HuH-7.5 (cell line): ENCODE measurements at regions not wholly inside any gene's neighbourhood (a gene's known extent, or its start where the extent isn't known, plus 50 kb on each side); places are given as distances from the start of the nearest gene placed in this dataset.
"Not testable (repeated sequence)": the region's sequence is repeated elsewhere in the genome, so short reads cannot be mapped to it uniquely, and the experiment has no call there.

Experiments used
- DNase-seq: peaks from one replicate; pipeline ENCODE4 v3.0.0; 2011; ENCODE audit warnings: low spot score

DNA sequence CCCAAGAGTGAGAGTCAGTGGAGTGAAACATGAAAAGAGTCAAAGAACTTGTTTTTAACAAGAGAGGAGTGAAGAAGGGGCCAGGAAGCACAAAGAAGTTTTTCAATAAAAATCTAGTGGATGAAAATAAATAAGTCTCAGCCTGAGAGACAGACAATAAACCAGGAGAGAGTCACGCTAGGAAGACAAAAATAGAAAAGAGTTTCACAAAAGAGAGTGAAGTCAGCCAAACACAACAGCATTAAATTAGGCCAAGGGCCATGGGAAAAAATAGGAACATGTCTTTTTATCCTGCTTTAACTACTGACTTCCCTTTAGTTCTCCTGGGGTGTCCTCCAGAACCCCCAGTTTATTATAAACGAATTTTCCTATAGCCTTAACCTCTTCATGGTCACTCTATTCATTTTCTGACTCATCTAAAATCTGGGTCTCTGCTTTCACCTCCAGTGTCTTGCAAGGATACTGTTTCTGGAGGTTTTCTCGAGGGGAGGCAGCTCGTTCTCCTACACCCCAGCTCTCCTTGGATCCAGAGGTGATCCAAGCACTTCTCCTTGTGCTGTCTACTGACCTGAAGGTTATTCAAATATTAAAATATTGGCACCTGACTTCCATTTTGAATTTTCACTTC is 571.5 kb upstream of the PPP2R3A start:
- no peak for DNase-seq

DNA sequence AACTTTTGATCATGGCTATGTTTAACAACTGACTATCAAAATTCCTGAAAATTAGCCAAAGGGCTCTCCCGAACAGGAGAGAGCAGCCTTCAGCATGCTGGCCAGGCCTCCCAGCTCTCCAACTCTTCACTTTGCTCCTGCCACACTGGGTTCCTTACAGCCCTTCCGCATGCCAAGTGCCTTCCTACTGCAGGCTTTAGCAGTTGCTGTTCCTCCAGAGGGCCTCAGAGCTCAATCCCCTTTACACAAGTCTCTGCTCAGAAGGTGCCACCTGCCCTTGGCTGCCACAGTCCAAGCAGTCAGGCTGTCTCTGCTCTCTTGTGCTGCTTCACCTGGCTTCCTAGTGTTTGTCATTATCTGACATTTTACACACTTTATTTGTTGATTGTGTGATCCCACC is 553.1 kb upstream of the PPP2R3A start:
- DNase-seq, result no peak

DNA sequence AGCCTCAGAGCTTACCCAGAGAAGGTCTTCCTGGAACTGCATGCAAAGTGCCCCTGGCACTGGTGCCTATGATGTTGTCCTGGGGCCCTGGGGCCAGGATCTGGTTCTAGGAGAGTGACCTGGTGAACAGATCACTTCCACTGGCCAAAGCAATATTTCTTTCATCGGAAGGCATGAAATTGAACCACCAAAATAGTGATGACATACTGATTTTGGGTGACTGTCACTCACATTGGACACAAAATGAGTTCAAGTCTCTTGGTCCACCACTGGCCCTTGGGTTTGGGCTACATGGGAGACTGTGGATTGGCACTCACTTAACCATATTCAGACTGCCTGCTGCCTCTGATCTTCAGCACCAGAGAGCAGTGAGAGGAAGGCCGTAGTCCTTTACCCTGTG is 549.3 kb upstream of the PPP2R3A start:
- DNase-seq, result no peak

DNA sequence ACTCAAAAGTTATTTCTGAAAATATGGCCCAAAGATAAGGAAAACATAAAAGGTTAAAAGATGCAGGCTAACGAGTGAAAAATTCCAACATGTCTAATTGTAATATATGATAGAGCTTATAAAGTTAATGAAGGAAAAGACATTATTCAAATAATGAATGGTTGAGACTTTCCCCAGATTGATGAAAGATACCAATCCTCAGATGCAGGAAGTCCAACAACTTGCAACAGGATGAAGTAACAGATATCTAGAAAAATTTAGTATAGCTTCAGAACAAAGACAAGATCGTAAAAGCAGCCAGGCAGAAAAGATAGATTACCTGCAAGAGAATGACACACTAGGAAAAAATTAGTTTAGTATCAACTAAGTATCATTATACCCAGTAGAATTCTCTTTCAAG is 546.4 kb upstream of the PPP2R3A start:
- DNase-seq, result no peak

DNA sequence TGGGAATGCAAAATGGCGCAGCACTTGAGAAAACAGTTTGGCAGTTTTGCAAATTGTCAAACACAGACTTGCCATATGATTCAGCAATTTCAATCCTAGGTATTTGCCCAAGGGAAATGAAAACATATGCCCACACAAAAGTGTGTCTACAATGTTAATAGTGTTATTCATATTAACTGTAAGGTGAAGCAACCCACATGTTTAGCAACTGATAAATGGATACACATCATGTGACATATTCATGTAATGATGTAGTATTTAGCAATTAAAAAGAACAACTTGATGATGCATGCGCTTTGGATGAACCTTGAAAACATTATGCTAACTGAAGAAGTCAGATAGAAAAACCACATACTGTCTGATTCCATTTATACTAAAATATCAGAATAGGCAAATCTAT is 539.0 kb upstream of the PPP2R3A start:
- DNase-seq, result no peak

DNA sequence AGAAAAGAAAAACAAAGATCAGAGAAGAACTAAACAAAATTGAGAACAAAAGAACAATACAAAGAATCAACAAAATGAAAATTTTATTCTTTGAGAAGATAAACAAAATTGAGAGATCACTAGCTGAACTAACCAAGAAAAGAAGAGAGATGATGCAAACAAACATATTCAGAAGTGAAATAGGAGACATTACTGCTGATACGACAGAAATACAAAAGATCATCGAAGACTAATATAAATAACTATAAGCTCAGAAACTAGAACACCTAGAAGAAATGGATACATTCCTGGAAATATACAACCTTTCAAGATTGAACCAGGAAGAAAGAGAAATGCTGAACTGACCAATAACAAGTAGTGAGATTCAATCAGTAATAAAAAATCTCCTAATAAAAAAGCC is 533.1 kb upstream of the PPP2R3A start:
- DNase-seq, result no peak

DNA sequence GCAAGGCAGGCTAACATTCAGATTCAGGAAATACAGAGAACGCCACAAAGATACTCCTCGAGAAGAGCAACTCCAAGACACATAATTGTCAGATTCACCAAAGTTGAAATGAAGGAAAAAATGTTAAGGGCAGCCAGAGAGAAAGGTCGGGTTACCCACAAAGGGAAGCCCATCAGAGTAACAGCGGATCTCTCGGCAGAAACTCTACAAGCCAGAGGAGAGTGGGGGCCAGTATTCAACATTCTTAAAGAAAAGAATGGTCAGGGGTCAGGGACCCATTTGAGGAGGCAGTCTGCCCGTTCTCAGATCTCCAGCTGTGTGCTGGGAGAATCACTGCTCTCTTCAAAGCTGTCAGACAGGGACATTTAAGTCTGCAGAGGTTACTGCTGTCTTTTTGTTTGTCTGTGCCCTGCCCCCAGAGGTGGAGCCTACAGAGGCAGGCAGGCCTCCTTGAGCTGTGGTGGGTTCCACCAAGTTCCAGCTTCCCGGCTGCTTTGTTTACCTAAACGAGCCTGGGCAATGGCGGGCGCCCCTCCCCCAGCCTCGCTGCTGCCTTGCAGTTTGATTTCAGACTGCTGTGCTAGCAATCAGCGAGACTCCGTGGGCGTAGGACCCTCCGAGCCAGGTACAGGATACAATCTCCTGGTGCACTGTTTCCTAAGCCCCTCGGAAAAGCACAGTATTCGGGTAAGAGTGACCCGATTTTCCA is 526.5 kb upstream of the PPP2R3A start:
- not testable (repeated sequence) for DNase-seq

DNA sequence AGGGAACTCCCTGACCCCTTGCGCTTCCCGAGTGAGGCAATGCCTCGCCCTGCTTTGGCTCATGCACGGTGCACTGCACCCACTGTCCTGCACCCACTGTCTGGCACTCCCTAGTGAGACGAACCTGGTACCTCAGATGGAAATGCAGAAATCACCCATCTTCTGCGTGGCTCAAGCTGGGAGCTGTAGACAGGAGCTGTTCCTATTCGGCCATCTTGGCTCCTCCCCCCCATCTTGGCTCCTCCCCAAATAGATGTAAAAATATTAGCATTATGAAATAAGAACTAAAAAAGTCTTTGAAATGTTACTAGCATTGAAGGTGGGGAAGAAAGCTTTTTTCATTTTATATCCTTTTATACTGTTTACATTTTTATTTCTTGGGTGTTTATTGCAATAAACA is 525.9 kb upstream of the PPP2R3A start:
- not testable (repeated sequence) for DNase-seq

DNA sequence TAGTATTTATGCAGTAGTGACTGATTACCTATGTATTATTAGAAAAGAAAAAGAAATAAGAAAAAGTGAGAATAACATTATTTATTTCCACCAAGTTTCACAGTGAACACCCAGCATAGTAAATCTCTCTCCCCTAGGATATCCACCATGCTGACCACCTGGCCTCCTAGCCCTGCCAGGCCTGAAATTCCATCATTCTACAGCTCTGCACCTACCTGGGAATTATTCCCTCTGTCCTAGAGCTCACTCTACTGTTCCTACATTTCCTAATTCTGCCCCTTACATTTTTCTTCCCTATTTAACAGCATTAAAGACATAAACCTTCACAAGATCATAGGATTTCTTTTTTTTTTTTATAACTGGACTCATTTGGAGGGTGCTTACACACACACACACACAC is 525.3 kb upstream of the PPP2R3A start:
- no peak for DNase-seq

DNA sequence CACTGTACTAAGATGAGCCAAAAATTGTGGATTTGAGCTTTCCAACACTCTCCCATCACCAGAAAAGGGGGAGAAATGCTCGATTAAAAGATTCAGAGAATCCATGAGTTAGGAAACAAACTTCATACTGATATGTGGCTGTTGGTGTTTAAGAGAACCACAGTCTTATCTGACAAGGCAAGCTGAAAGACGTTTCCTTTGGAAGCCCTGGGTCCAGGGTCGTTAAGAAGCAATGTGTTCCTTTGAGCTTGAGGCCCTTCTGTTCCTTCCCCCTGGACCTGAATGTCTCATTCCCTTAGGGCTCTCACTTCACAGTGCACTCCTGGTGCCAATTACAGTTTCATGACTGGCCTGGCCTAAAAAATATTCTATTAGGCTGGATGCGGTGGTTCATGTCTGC is 524.8 kb upstream of the PPP2R3A start:
- DNase-seq, result no peak

DNA sequence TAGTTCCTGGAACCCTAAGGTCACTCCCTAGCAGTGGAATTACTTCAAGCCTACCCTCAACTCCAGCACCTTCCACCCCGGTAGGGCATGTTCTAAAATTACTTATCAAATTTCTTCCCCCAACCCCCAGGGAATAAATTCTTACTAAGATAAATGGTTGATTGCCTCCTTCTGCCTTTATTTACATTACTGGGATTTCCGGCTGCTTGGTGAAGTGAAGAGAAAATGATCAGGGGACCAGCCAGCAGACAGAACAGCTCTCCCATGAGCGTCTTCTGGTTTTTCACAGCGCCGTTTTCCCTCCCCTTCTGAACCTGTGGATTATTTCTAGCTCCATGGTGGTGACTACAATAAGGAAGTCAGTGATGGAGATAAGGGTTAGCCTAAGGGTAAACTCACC is 521.5 kb upstream of the PPP2R3A start:
- DNase-seq, result no peak

DNA sequence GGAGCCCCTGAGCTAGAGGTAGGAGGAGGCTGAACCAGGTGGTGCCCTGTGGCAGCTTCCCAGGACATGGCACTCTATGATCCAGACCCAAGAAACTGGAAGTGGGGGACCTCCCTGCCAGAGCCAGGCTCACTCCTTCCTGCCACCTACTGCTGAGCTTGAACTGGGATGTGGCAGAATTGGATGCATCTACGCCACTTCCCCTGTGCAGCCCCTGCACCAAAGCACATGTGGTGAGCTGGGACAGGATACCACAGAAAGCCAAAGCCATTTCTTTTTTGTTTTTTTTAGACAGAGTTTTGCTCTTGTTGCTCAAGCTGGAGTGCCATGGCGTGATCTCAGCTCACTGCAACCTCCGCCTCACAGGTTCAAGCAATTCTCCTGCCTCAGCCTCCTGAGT is 518.0 kb upstream of the PPP2R3A start:
- no peak for DNase-seq

DNA sequence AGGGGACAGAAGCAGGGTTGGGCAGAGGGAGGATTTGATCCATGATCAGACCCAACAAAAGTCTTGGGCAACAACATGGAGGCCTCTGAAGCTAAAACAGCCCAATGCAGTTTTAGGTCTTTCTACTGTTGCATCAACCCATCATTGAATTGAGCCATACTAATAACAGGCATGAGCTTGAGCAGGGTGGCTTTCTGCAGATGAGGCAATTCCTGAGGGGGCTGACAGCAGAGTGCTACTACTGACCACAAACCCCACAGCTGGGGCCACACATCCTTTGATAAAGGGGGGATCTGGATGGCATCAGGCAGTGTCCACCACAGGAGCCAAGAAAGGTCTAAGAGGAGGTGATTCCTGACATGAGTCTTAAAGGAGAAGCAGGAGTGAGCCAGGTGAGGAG is 517.0 kb upstream of the PPP2R3A start:
- no peak for DNase-seq

DNA sequence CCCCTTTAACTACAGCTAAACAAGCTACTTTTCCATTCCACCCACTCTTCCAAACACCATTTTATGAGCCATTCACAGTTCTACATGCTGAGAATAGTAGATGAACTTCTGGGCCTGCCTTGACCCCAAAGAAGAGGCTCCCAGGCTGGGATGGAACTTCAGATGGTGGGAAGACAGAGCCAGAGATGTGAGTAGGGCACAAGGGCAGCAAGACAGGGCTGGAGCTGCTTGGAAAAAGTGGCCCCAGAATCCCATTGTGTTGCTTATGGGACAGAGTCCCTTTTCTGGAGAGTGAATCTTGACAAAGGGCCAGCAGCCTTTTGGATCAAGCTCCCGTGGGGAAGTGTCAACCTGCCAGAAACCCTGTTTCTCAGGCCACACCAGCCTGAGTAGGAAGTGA is 516.5 kb upstream of the PPP2R3A start:
- DNase-seq, result no peak

DNA sequence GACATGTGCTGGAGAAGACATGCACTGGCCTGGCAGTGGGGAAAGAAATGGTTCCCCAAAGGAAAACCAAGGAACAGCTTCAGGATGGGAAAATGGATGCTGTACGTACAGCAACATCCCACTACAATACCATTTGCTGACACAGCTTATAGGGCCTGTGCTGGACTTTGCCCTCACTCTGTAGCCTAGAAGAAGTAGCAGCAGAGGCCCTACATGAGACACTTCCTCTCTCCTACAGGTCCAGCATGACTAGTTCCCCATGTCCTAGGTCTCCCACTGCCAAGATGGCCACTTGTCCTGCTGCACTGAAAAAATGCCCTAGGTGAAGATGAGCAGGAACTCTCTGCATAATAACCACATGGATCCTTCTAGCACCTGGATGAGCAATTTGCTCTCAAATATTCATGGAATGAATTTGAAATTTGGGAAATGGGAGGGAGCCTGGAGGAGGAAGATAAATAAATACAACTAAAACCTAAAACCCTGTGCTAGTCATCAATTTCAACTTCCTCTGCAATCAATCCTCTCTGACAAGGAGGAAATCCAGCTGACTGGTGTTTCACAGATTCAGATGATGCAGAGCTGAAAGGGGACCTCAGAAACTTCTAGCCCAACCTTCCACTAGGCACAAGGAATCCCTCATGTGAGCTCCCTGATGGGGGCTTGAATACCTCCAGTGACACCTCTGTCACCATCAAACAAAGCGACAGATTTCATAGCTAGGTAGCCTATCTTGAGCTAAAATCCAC is 514.3 kb upstream of the PPP2R3A start:
- DNase-seq, result no peak

DNA sequence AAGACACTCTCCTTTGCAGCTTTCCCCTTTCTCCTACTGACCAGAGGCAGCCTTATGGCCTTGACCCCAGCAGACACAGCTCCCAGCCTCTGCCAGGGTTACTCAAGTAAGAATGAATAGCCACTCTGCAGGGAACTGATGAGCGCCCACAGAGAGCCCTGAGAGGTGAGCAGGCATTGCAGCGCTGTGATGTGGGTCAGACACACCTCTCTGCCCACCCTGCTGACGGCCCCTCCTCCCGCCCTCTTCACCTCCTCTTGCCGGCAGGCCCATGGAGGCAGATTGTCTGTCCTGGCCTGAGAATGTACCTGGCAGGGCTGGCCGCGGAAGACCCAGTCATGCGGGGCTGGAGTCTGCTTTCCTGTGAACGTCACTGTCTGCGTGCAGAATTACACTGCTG is 512.6 kb upstream of the PPP2R3A start:
- DNase-seq, result no peak

DNA sequence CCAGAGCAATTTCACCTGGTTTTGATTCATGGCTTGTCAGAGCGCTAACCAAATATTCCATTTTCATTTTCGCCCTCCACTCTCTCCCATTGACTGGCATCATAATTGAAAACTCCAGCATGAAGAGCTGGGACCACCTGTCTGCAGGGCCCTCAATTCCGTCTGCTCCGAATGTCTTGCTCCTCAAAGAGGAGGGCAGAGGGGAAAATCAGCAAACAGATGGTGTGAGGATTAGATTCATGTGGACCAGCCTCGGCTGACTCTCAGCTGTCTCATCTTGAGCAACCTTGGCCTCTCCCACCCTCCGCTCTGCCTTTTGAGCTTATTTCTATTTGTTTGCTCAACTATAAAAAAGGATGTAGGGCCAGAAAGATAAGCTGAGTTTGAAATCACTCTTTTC is 512.2 kb upstream of the PPP2R3A start:
- no peak for DNase-seq

DNA sequence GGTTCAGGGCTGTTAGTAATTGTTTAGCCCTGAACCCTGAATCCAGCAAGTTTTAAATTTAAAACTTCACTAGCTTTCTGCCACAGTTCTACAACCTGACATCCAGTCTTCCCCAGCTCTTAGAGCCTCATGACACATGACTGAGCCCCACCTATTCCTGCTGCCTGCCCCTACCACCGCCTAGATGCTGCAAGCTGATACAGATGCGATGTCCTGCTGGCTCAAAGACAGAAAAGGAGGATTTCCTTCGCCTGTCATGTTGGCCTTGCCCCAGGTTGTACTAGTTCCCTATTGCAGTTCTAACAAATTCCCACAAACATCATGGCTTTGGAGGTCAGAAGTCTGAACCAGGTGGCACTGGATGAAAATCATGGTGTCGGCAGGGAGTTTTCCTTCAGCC is 510.6 kb upstream of the PPP2R3A start:
- DNase-seq, result no peak

DNA sequence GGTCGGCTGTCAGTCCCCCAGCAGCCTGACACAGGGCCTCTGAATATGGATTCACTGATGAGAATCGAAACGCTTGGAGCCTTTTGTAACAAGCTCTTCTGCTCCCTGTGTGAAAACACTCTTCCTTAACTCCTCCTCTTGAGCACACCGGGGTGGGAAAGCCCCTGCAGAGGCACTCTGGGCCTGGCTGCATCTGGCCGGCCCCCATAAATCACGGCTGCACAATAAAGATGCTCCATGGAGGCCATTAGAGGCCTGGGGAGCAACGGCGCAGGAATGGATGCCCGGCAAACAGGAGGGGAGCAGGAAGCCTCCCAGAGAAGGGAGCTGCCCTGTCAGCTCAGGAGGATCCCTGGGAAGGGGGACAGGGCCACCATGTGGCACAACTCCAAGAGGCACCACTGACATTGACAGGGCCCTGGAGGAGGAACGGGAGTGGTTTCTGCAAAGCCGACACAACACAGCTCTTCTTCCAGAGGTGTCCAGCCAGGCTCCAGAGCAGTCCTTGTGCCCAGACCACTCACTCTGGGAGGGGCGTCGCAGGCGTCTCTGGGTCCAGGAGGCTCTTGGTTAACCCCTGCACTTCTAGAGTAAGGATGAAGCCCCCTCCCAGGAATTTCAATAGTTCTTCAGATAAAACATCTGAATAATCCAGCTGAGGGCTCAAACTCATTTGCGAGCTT is 509.3 kb upstream of the PPP2R3A start:
- no peak for DNase-seq

DNA sequence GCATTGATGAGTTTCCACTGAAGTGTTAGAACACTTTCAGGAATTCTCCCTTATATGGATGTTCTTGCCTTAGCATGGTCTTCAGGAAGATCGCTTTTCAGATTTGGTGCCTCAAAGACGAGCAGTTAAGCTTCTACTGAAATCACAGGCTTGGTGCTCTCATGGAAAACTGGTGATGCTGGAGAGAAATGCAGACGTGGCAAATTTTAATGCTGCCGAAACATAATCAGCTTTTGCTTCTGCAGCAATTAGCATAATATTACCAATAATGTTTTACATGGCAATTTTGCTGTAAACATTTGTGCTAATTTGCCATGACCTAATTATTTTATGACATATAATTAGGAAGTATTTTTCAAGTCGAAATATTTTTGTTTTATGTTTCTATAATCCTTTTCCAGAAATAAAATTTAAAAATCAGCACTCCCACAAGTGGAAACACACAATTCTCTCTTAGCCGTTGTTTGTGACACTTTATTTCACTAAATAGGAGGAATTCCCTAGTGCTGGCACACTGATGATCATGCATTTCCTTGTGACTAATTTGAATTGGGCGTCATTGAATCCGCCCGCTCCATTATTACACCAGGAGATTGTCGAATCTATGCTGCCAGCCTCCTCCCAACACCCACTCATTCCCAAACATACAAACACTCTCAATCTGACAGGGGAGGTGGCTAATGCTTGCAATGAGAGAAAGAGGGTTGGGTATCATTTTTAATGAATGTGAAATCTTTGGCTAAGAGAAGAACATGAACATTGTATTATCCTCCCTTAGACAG is 506.8 kb upstream of the PPP2R3A start:
- DNase-seq, result no peak

DNA sequence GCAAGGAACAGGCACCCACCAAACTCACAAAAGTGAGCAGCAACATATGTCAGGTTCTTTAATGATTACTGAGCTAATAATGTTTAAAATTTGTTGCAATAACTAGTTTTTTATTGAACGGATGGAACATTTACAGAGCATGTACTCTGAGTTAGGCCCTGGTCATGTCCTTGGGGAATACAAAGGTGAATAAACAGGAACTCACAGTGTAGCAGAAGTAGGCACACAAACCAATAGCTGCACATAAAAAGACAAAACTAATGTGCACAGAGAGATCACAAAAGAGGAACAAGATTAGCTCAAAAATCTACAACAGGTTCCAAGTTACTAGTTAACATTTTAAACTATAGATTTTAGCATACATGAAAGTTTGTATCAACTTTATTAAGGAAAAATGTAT is 505.3 kb upstream of the PPP2R3A start:
- no peak for DNase-seq

DNA sequence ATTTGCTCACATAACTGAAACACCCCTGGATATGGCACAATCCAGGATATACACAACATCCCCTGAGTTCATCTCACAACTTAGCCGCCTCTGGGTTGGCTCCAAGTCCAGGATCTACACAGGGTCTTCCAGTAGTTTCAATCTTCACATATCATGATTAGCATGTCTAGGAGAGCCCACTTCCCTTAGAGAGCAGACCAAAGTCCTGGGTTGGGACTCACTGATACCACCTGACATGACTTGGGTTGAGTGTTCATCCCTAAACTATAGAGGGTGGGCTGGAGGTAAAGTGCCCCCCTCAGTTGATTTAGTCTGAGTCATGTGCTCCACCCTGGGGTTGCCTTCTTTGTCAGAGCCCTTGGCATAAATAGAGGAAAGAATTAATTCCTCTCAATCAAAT is 493.6 kb upstream of the PPP2R3A start:
- DNase-seq, result no peak
